ENCODE measurements at regions not wholly inside any gene's neighbourhood (a gene's known extent, or its start where the extent isn't known, plus 50 kb on each side); places are given as distances from the start of the nearest gene placed in this dataset.

DNA sequence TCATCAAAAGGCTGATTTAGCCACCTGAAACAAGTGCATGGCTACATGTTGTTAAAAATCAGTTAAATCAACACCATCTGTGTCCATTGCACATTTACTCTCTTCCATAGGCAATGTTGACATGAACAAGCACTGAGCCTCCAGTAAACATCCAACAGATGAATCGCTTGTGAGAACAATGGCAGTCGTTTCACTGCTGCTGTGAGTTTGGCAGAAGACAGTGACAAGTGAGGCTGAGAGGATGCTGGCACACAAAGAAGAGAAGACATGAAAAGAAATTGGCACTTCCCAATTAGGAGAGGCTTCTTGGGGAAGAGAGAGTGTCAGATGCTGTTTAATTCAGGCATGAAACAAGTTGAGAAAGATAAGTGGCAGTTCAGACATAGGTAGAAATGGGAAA is 227.4 kb upstream of the STT3B start:
- TF ChIP-seq, protein P1, sequence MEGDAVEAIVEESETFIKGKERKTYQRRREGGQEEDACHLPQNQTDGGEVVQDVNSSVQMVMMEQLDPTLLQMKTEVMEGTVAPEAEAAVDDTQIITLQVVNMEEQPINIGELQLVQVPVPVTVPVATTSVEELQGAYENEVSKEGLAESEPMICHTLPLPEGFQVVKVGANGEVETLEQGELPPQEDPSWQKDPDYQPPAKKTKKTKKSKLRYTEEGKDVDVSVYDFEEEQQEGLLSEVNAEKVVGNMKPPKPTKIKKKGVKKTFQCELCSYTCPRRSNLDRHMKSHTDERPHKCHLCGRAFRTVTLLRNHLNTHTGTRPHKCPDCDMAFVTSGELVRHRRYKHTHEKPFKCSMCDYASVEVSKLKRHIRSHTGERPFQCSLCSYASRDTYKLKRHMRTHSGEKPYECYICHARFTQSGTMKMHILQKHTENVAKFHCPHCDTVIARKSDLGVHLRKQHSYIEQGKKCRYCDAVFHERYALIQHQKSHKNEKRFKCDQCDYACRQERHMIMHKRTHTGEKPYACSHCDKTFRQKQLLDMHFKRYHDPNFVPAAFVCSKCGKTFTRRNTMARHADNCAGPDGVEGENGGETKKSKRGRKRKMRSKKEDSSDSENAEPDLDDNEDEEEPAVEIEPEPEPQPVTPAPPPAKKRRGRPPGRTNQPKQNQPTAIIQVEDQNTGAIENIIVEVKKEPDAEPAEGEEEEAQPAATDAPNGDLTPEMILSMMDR (conservative IDR thresholded peaks at IDR 0.05; ENCODE audit: low read length): no peak
- no peak for TF ChIP-seq EZH2phosphoT487 (IDR thresholded peaks at IDR 0.05; ENCODE audit: borderline replicate concordance)

All from Loucy (cell line).